HL-60 (cell line): ENCODE measurements at regions not wholly inside any gene's neighbourhood (a gene's known extent, or its start where the extent isn't known, plus 50 kb on each side); places are given as distances from the start of the nearest gene placed in this dataset.

Experiments
- DNase-seq, 2 experiments: peaks; one replicate each; pipeline ENCODE4 v3.0.0-alpha.2; 2010 to 2020; ENCODE audit warnings: low read depth in 1 of 2, low spot score in 1 of 2
- H3K27ac ChIP-seq: fragments of 250-450 bp; sonication (Bioruptor Pico); replicated peaks from 2 replicates; pipeline ENCODE4 v1.5.1; 2020; ENCODE audit warnings: mild to moderate bottlenecking, moderate library complexity
- H3K27me3 ChIP-seq: fragments of 250-450 bp; sonication (Bioruptor Pico); 2 replicates; pipeline ENCODE4 v1.5.1; 2021; ENCODE audit warnings: mild to moderate bottlenecking, moderate library complexity; ENCODE audit not compliant: insufficient read depth, poor library complexity, severe bottlenecking
- H3K4me3 ChIP-seq: replicated peaks from 2 replicates; pipeline ENCODE4 v1.5.1; 2011; ENCODE audit warnings: mild to moderate bottlenecking, control low read depth, low read length; ENCODE audit not compliant: insufficient read depth
- GABPA ChIP-seq: IDR thresholded peaks from 2 replicates; pipeline ENCODE4 v1.6.1; 2012; ENCODE audit warnings: low read depth
- POLR2AphosphoS5 ChIP-seq: IDR thresholded peaks from 2 replicates; pipeline ENCODE4 v1.6.1; 2012; ENCODE audit warnings: low read depth
- REST ChIP-seq: IDR thresholded peaks from 2 replicates; pipeline ENCODE4 v1.6.1; 2012; ENCODE audit warnings: low read depth; ENCODE audit not compliant: insufficient replicate concordance
- SPI1 ChIP-seq: IDR thresholded peaks from 2 replicates; pipeline ENCODE4 v1.6.1; 2012; ENCODE audit warnings: low read depth, mild to moderate bottlenecking, borderline replicate concordance
- TF ChIP-seq, protein P1 (sequence below): IDR thresholded peaks from one replicate; pipeline ENCODE4 v1.5.1; 2011; ENCODE audit warnings: low read length, control low read depth, inconsistent platforms; ENCODE audit not compliant: insufficient read depth

DNA sequence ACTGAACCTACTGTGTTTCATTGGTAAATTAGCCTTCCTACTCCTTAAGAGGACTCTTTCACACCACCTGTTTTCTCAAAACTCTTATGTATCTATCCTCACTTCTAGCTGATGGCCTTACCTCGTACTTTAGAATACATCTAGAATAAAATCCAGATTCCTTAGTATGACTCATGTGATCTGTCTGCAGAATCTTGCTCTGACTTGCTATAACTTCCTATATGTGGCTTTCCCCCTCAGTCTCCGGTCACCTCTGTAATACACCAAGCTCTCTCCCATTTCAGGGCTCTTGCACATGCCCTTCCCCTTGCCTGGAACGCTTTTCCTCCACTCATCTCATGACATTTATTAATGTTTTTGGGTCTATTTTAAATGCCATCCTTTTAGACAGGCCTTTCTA lies 95.6 kb upstream of the LHCGR start:
- DNase-seq, result no peak
- Histone ChIP-seq H3K27ac (no peak overlapping the region), H3K27me3 (peaks cover 7% of the 10 kb centered on the region), H3K4me3 (no peak overlapping the region)
- TF ChIP-seq SPI1, result no peak
- TF ChIP-seq REST, result no peak
- no peak for TF ChIP-seq GABPA
- TF ChIP-seq, protein P1, sequence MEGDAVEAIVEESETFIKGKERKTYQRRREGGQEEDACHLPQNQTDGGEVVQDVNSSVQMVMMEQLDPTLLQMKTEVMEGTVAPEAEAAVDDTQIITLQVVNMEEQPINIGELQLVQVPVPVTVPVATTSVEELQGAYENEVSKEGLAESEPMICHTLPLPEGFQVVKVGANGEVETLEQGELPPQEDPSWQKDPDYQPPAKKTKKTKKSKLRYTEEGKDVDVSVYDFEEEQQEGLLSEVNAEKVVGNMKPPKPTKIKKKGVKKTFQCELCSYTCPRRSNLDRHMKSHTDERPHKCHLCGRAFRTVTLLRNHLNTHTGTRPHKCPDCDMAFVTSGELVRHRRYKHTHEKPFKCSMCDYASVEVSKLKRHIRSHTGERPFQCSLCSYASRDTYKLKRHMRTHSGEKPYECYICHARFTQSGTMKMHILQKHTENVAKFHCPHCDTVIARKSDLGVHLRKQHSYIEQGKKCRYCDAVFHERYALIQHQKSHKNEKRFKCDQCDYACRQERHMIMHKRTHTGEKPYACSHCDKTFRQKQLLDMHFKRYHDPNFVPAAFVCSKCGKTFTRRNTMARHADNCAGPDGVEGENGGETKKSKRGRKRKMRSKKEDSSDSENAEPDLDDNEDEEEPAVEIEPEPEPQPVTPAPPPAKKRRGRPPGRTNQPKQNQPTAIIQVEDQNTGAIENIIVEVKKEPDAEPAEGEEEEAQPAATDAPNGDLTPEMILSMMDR, result no peak
- no peak for TF ChIP-seq POLR2AphosphoS5

DNA sequence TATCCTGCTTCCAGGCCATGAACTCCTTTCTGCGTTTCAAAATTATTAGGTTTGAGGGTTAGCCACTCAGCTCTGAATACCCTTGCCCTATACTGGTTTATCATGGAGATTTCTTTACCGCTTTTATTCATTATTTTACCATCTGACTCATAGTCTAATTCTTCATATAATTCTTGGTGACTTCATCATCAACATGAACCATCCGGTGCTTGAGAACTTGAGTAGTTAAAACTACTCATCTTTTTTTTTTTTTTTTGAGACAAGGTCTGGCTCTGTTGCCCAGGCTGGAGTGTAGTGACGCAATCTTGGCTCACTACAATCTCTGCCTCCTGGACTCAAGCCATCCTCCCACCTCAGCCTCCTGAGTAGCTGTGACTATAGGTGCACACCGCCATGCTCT lies 94.2 kb upstream of the LHCGR start:
- no peak for DNase-seq
- H3K27ac ChIP-seq, result no peak overlapping the region
- peaks cover 3% of the 10 kb centered on the region for H3K27me3 ChIP-seq
- no peak for TF ChIP-seq REST
- TF ChIP-seq POLR2AphosphoS5, result no peak
- TF ChIP-seq, protein P1, result no peak
- TF ChIP-seq SPI1, result no peak
- TF ChIP-seq GABPA, result no peak
- no peak overlapping the region for H3K4me3 ChIP-seq

- DNase-seq, result no peak
- H3K27me3 ChIP-seq, result no peaks in the 10 kb centered on the region
- H3K4me3 ChIP-seq, result no peak overlapping the region
- no peak for TF ChIP-seq POLR2AphosphoS5
- TF ChIP-seq GABPA, result no peak
- TF ChIP-seq REST, result no peak
- TF ChIP-seq SPI1, result no peak
- TF ChIP-seq, protein P1, result no peak
- H3K27ac ChIP-seq, result no peak overlapping the region
Observed at GRCh38 chr2:48845684-48846083, 90.2 kb upstream of the LHCGR start.
